HEK293T (cell line): ENCODE measurements at regions not wholly inside any gene's neighbourhood (a gene's known extent, or its start where the extent isn't known, plus 50 kb on each side); places are given as distances from the start of the nearest gene placed in this dataset.

Experiments
- BHLHE40 ChIP-seq: fragments of 450-650 bp; IDR thresholded peaks from 2 replicates; pipeline ENCODE4 v1.6.1; 2016; ENCODE audit warnings: mild to moderate bottlenecking, moderate library complexity, borderline replicate concordance
- CTBP1 ChIP-seq: fragments of 450-650 bp; IDR thresholded peaks from 2 replicates; pipeline ENCODE4 v1.6.1; 2016; ENCODE audit warnings: borderline replicate concordance
- ELF4 ChIP-seq: fragments of 450-650 bp; IDR thresholded peaks from 2 replicates; pipeline ENCODE4 v1.6.1; 2017; ENCODE audit warnings: antibody characterized with exemption
- FOXM1 ChIP-seq: fragments of 450-650 bp; IDR thresholded peaks from 2 replicates; pipeline ENCODE4 v1.6.1; 2017; ENCODE audit warnings: mild to moderate bottlenecking, borderline replicate concordance
- HDGF ChIP-seq: fragments of 450-650 bp; IDR thresholded peaks from 2 replicates; pipeline ENCODE4 v1.6.1; 2017; ENCODE audit warnings: antibody characterized with exemption, borderline replicate concordance
- SP1 ChIP-seq: fragments of 450-650 bp; IDR thresholded peaks from 2 replicates; pipeline ENCODE4 v1.6.1; 2017
- SUZ12 ChIP-seq: fragments of 450-650 bp; IDR thresholded peaks from 2 replicates; pipeline ENCODE4 v1.6.1; 2016; ENCODE audit warnings: mild to moderate bottlenecking
- TARDBP ChIP-seq: fragments of 450-650 bp; IDR thresholded peaks from 2 replicates; pipeline ENCODE4 v1.6.1; 2016
- TF ChIP-seq, protein P1 (sequence below): fragments of 450-650 bp; IDR thresholded peaks from 2 replicates; pipeline ENCODE4 v1.6.1; 2016

DNA sequence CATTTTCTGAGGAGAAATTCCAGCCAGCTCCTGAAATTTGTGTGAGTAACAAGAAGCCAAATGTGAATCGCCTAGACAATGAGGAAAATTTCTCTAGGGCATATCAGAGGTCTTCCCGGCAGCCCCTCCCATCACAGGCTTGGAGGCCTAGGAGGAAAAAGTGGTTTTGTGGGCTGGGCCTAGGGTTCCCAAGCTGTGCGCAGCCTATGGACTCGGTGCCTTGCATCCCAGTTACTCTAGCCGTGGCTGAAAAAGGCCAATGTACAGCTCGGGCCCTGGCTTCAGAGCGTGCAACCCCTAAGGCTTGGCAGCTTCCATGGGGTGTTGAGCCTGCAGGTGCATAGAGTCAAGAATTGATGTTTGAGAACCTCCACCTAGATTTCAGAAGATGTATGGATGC is 556.2 kb upstream of the DSEL start:
- TF ChIP-seq BHLHE40 = no peak
- TF ChIP-seq, protein P1, sequence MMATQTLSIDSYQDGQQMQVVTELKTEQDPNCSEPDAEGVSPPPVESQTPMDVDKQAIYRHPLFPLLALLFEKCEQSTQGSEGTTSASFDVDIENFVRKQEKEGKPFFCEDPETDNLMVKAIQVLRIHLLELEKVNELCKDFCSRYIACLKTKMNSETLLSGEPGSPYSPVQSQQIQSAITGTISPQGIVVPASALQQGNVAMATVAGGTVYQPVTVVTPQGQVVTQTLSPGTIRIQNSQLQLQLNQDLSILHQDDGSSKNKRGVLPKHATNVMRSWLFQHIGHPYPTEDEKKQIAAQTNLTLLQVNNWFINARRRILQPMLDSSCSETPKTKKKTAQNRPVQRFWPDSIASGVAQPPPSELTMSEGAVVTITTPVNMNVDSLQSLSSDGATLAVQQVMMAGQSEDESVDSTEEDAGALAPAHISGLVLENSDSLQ = no peak
- TF ChIP-seq SUZ12 = no peak
- no peak for TF ChIP-seq FOXM1
- TF ChIP-seq HDGF = no peak
- no peak for TF ChIP-seq CTBP1
- no peak for TF ChIP-seq TARDBP
- TF ChIP-seq SP1 = no peak
- TF ChIP-seq ELF4 = no peak
